Neural progenitor cell (in vitro differentiated cells): ENCODE measurements at regions not wholly inside any gene's neighbourhood (a gene's known extent, or its start where the extent isn't known, plus 50 kb on each side); places are given as distances from the start of the nearest gene placed in this dataset.

Experiments
- EZH2 ChIP-seq: fragments of 200-600 bp; sonication (generic); IDR thresholded peaks from 2 replicates; pipeline ENCODE4 v1.6.1; 2017; ENCODE audit warnings: antibody characterized with exemption, mild to moderate bottlenecking, moderate library complexity
- EZH2phosphoT487 ChIP-seq: fragments of 200-600 bp; sonication (generic); IDR thresholded peaks from 2 replicates; pipeline ENCODE4 v1.6.1; 2017; ENCODE audit warnings: antibody characterized with exemption
- TF ChIP-seq, protein P1 (sequence below): fragments of 200-600 bp; sonication (generic); IDR thresholded peaks from 2 replicates; pipeline ENCODE4 v1.5.1; 2017; ENCODE audit warnings: antibody characterized with exemption, mild to moderate bottlenecking

- TF ChIP-seq, protein P1, sequence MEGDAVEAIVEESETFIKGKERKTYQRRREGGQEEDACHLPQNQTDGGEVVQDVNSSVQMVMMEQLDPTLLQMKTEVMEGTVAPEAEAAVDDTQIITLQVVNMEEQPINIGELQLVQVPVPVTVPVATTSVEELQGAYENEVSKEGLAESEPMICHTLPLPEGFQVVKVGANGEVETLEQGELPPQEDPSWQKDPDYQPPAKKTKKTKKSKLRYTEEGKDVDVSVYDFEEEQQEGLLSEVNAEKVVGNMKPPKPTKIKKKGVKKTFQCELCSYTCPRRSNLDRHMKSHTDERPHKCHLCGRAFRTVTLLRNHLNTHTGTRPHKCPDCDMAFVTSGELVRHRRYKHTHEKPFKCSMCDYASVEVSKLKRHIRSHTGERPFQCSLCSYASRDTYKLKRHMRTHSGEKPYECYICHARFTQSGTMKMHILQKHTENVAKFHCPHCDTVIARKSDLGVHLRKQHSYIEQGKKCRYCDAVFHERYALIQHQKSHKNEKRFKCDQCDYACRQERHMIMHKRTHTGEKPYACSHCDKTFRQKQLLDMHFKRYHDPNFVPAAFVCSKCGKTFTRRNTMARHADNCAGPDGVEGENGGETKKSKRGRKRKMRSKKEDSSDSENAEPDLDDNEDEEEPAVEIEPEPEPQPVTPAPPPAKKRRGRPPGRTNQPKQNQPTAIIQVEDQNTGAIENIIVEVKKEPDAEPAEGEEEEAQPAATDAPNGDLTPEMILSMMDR: no peak
- no peak for TF ChIP-seq EZH2
- no peak for TF ChIP-seq EZH2phosphoT487
Observed at GRCh38 chr11:90783111-90783510, 560.3 kb upstream of the CHORDC1 start.
